WTC11 (cell line): ENCODE measurements at regions not wholly inside any gene's neighbourhood (a gene's known extent, or its start where the extent isn't known, plus 50 kb on each side); places are given as distances from the start of the nearest gene placed in this dataset.

Experiments
- ATAC-seq: fragments of 200-7000 bp; cut with Tn5 transposase; 2 replicates; pipeline ENCODE4 v1.10.0; 2021; ENCODE audit warnings: mild to moderate bottlenecking, moderate library complexity
- CTCF ChIA-PET: fragments of 300-600 bp; sonication (Branson Sonifier 250); formaldehyde crosslinking; loops from one replicate; lab custom pipeline; 2021; ENCODE audit warnings: antibody characterized with exemption; lab: Charles Lee
- POLR2A ChIA-PET: fragments of 350-600 bp; sonication (Branson Sonifier 250); formaldehyde crosslinking; loops from one replicate; lab custom pipeline; 2021; ENCODE audit warnings: antibody characterized with exemption; lab: Charles Lee
- DNase-seq: peaks from one replicate; pipeline ENCODE4 v3.0.0; 2021; ENCODE audit warnings: low spot score
- H3K27ac Mint-ChIP-seq: 2 replicates; pipeline ENCODE4 v1.8.0; 2021; ENCODE audit warnings: mixed read lengths
- H3K27me3 Mint-ChIP-seq: 2 replicates; pipeline ENCODE4 v1.8.0; 2021; ENCODE audit warnings: low read depth, mild to moderate bottlenecking, moderate library complexity, mixed read lengths
- H3K36me3 Mint-ChIP-seq: 2 replicates; pipeline ENCODE4 v1.8.0; 2021; ENCODE audit warnings: mixed read lengths
- H3K4me1 Mint-ChIP-seq: 2 replicates; pipeline ENCODE4 v1.8.0; 2022; ENCODE audit warnings: mixed read lengths
- H3K4me3 Mint-ChIP-seq: 2 replicates; pipeline ENCODE4 v1.8.0; 2021; ENCODE audit warnings: mild to moderate bottlenecking, moderate library complexity, mixed read lengths
- H3K9me3 Mint-ChIP-seq: 2 replicates; pipeline ENCODE4 v1.8.0; 2021; ENCODE audit warnings: mixed read lengths
- ESRRA ChIP-seq: sonication (generic); formaldehyde crosslinking; IDR thresholded peaks from 2 replicates; pipeline ENCODE4 v1.8.1; 2022; ENCODE audit warnings: mild to moderate bottlenecking, missing genetic modification reagents, borderline replicate concordance
- GABPB1 ChIP-seq: sonication (generic); formaldehyde crosslinking; IDR thresholded peaks from 2 replicates; pipeline ENCODE4 v1.8.1; 2023; ENCODE audit warnings: mild to moderate bottlenecking, missing genetic modification reagents
- NFE2L1 ChIP-seq: sonication (generic); formaldehyde crosslinking; IDR thresholded peaks from 2 replicates; pipeline ENCODE4 v1.8.1; 2023; ENCODE audit warnings: missing genetic modification reagents
- SMAD3 ChIP-seq: sonication (generic); formaldehyde crosslinking; IDR thresholded peaks from 2 replicates; pipeline ENCODE4 v1.8.0; 2022; ENCODE audit warnings: missing genetic modification reagents, mild to moderate bottlenecking, borderline replicate concordance
- TEAD4 ChIP-seq: sonication (generic); formaldehyde crosslinking; IDR thresholded peaks from 2 replicates; pipeline ENCODE4 v1.8.0; 2022; ENCODE audit warnings: mild to moderate bottlenecking, missing genetic modification reagents
- ZNF121 ChIP-seq: sonication (generic); formaldehyde crosslinking; IDR thresholded peaks from 2 replicates; pipeline ENCODE4 v1.8.0; 2023; ENCODE audit warnings: missing genetic modification reagents
- ZNF138 ChIP-seq: sonication (generic); formaldehyde crosslinking; conservative IDR thresholded peaks from 2 replicates; pipeline ENCODE4 v1.8.1; 2022; ENCODE audit warnings: mild to moderate bottlenecking, moderate library complexity, missing genetic modification reagents
- TF ChIP-seq, protein P1 (sequence below): sonication (generic); formaldehyde crosslinking; IDR thresholded peaks from 2 replicates; pipeline ENCODE4 v1.8.0; 2023; ENCODE audit warnings: missing genetic modification reagents, mild to moderate bottlenecking, borderline replicate concordance
- TF ChIP-seq, protein P2 (sequence below): sonication (generic); formaldehyde crosslinking; IDR thresholded peaks from 2 replicates; pipeline ENCODE4 v1.8.0; 2022; ENCODE audit warnings: missing genetic modification reagents
- TF ChIP-seq, protein P3 (sequence below): sonication (generic); formaldehyde crosslinking; IDR thresholded peaks from 2 replicates; pipeline ENCODE4 v1.8.0; 2022; ENCODE audit warnings: mild to moderate bottlenecking, missing genetic modification reagents
- TF ChIP-seq, protein P4 (sequence below): sonication (generic); formaldehyde crosslinking; IDR thresholded peaks from 2 replicates; pipeline ENCODE4 v1.8.0; 2022; ENCODE audit warnings: mild to moderate bottlenecking, missing genetic modification reagents
- TF ChIP-seq, protein P5 (sequence below): fragments of 250-450 bp; sonication (Bioruptor Pico); IDR thresholded peaks from 2 replicates; pipeline ENCODE4 v1.9.0; 2021; ENCODE audit warnings: mild to moderate bottlenecking
- TF ChIP-seq, protein P6 (sequence below): sonication (generic); formaldehyde crosslinking; IDR thresholded peaks from 2 replicates; pipeline ENCODE4 v1.8.1; 2023; ENCODE audit warnings: mild to moderate bottlenecking, missing genetic modification reagents, borderline replicate concordance
- TF ChIP-seq, protein P7 (sequence below): sonication (generic); formaldehyde crosslinking; conservative IDR thresholded peaks from 2 replicates; pipeline ENCODE4 v1.8.1; 2023; ENCODE audit warnings: mild to moderate bottlenecking, low read depth, missing genetic modification reagents, moderate library complexity

DNA sequence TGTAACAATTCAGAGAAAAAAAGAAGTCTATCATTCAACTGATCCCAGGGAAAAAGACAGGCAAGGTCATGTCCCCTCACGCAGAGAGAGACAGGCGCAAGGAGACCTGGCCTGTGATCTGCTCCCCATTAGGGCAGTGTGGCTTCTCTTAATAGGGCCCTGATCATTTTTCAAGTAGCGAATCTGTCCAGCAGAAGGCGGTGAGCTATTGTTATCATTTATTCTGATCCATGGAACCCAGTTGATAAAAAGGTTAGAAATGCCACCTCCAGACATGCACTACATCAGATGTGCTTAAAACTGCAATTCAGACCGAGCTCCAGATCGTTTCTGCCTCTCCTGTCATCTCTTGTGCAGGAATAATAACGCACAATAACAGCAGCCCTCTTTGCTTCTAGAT is 1025.6 kb upstream of the PIK3C3 start:
- Mint-ChIP-seq H3K36me3 (no peaks in the 10 kb centered on the region), H3K4me1 (no peaks in the 10 kb centered on the region), H3K27me3 (no peaks in the 10 kb centered on the region), H3K9me3 (peaks cover 5% of the 10 kb centered on the region; the same call in 1 of the 2 replicates), H3K27ac (no peak overlapping the region), H3K4me3 (no peak overlapping the region)
- ATAC-seq (no peak), DNase-seq (no peak)
- ChIA-PET POLR2A (no interaction called here), CTCF (no interaction called here)
- TF ChIP-seq, protein P1, sequence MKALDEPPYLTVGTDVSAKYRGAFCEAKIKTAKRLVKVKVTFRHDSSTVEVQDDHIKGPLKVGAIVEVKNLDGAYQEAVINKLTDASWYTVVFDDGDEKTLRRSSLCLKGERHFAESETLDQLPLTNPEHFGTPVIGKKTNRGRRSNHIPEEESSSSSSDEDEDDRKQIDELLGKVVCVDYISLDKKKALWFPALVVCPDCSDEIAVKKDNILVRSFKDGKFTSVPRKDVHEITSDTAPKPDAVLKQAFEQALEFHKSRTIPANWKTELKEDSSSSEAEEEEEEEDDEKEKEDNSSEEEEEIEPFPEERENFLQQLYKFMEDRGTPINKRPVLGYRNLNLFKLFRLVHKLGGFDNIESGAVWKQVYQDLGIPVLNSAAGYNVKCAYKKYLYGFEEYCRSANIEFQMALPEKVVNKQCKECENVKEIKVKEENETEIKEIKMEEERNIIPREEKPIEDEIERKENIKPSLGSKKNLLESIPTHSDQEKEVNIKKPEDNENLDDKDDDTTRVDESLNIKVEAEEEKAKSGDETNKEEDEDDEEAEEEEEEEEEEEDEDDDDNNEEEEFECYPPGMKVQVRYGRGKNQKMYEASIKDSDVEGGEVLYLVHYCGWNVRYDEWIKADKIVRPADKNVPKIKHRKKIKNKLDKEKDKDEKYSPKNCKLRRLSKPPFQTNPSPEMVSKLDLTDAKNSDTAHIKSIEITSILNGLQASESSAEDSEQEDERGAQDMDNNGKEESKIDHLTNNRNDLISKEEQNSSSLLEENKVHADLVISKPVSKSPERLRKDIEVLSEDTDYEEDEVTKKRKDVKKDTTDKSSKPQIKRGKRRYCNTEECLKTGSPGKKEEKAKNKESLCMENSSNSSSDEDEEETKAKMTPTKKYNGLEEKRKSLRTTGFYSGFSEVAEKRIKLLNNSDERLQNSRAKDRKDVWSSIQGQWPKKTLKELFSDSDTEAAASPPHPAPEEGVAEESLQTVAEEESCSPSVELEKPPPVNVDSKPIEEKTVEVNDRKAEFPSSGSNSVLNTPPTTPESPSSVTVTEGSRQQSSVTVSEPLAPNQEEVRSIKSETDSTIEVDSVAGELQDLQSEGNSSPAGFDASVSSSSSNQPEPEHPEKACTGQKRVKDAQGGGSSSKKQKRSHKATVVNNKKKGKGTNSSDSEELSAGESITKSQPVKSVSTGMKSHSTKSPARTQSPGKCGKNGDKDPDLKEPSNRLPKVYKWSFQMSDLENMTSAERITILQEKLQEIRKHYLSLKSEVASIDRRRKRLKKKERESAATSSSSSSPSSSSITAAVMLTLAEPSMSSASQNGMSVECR (CRISPR knock-in tag), result no peak
- TF ChIP-seq, protein P2, sequence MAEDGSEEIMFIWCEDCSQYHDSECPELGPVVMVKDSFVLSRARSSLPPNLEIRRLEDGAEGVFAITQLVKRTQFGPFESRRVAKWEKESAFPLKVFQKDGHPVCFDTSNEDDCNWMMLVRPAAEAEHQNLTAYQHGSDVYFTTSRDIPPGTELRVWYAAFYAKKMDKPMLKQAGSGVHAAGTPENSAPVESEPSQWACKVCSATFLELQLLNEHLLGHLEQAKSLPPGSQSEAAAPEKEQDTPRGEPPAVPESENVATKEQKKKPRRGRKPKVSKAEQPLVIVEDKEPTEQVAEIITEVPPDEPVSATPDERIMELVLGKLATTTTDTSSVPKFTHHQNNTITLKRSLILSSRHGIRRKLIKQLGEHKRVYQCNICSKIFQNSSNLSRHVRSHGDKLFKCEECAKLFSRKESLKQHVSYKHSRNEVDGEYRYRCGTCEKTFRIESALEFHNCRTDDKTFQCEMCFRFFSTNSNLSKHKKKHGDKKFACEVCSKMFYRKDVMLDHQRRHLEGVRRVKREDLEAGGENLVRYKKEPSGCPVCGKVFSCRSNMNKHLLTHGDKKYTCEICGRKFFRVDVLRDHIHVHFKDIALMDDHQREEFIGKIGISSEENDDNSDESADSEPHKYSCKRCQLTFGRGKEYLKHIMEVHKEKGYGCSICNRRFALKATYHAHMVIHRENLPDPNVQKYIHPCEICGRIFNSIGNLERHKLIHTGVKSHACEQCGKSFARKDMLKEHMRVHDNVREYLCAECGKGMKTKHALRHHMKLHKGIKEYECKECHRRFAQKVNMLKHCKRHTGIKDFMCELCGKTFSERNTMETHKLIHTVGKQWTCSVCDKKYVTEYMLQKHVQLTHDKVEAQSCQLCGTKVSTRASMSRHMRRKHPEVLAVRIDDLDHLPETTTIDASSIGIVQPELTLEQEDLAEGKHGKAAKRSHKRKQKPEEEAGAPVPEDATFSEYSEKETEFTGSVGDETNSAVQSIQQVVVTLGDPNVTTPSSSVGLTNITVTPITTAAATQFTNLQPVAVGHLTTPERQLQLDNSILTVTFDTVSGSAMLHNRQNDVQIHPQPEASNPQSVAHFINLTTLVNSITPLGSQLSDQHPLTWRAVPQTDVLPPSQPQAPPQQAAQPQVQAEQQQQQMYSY, result no peak
- TF ChIP-seq, protein P3, sequence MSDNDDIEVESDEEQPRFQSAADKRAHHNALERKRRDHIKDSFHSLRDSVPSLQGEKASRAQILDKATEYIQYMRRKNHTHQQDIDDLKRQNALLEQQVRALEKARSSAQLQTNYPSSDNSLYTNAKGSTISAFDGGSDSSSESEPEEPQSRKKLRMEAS (CRISPR knock-in tag), result no peak
- TF ChIP-seq ESRRA (CRISPR knock-in tag), result no peak

DNA sequence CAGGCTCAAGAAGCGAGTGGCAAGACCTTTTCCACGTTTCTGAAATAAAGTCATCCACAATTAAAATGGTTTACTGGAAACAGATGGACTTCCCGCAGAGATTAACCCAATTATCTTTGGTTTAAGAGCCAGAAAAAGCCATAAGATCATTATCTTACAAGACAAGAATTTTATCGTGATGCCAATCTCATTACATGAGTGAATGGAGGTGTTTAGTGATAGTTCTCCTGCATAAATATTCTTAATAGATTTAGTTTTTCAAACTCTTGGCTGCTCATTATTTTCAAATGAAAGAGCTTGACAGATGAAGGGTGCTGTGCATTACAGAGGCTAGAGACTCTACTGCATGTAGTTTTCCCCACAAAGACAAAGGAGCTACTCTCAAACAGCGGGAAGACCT is 1028.4 kb upstream of the PIK3C3 start:
- DNase-seq, result no peak
- Mint-ChIP-seq H3K36me3 (no peaks in the 10 kb centered on the region), H3K9me3 (peaks cover 5% of the 10 kb centered on the region; the same call in 1 of the 2 replicates), H3K27me3 (no peaks in the 10 kb centered on the region), H3K27ac (no peak overlapping the region), H3K4me3 (no peak overlapping the region), H3K4me1 (no peaks in the 10 kb centered on the region)
- no peak for ATAC-seq
- CTCF ChIA-PET, result interaction anchor here (1.1 kb wide), 1 partner anchor 9 kb away, joined by 7 read pairs; no protein-coding TSS in a partner anchor
- POLR2A ChIA-PET, result no interaction called here
- TF ChIP-seq, protein P4, sequence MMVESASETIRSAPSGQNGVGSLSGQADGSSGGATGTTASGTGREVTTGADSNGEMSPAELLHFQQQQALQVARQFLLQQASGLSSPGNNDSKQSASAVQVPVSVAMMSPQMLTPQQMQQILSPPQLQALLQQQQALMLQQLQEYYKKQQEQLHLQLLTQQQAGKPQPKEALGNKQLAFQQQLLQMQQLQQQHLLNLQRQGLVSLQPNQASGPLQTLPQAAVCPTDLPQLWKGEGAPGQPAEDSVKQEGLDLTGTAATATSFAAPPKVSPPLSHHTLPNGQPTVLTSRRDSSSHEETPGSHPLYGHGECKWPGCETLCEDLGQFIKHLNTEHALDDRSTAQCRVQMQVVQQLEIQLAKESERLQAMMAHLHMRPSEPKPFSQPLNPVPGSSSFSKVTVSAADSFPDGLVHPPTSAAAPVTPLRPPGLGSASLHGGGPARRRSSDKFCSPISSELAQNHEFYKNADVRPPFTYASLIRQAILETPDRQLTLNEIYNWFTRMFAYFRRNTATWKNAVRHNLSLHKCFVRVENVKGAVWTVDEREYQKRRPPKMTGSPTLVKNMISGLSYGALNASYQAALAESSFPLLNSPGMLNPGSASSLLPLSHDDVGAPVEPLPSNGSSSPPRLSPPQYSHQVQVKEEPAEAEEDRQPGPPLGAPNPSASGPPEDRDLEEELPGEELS (CRISPR knock-in tag), result no peak
- TF ChIP-seq, protein P5, sequence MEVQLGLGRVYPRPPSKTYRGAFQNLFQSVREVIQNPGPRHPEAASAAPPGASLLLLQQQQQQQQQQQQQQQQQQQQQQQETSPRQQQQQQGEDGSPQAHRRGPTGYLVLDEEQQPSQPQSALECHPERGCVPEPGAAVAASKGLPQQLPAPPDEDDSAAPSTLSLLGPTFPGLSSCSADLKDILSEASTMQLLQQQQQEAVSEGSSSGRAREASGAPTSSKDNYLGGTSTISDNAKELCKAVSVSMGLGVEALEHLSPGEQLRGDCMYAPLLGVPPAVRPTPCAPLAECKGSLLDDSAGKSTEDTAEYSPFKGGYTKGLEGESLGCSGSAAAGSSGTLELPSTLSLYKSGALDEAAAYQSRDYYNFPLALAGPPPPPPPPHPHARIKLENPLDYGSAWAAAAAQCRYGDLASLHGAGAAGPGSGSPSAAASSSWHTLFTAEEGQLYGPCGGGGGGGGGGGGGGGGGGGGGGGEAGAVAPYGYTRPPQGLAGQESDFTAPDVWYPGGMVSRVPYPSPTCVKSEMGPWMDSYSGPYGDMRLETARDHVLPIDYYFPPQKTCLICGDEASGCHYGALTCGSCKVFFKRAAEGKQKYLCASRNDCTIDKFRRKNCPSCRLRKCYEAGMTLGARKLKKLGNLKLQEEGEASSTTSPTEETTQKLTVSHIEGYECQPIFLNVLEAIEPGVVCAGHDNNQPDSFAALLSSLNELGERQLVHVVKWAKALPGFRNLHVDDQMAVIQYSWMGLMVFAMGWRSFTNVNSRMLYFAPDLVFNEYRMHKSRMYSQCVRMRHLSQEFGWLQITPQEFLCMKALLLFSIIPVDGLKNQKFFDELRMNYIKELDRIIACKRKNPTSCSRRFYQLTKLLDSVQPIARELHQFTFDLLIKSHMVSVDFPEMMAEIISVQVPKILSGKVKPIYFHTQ, result no peak
- TF ChIP-seq SMAD3 (CRISPR knock-in tag) (no peak), TEAD4 (CRISPR knock-in tag) (no peak), GABPB1 (CRISPR knock-in tag) (no peak), ZNF121 (no peak), ZNF138 (CRISPR knock-in tag) (no peak), NFE2L1 (CRISPR knock-in tag) (no peak)
- TF ChIP-seq, protein P6, sequence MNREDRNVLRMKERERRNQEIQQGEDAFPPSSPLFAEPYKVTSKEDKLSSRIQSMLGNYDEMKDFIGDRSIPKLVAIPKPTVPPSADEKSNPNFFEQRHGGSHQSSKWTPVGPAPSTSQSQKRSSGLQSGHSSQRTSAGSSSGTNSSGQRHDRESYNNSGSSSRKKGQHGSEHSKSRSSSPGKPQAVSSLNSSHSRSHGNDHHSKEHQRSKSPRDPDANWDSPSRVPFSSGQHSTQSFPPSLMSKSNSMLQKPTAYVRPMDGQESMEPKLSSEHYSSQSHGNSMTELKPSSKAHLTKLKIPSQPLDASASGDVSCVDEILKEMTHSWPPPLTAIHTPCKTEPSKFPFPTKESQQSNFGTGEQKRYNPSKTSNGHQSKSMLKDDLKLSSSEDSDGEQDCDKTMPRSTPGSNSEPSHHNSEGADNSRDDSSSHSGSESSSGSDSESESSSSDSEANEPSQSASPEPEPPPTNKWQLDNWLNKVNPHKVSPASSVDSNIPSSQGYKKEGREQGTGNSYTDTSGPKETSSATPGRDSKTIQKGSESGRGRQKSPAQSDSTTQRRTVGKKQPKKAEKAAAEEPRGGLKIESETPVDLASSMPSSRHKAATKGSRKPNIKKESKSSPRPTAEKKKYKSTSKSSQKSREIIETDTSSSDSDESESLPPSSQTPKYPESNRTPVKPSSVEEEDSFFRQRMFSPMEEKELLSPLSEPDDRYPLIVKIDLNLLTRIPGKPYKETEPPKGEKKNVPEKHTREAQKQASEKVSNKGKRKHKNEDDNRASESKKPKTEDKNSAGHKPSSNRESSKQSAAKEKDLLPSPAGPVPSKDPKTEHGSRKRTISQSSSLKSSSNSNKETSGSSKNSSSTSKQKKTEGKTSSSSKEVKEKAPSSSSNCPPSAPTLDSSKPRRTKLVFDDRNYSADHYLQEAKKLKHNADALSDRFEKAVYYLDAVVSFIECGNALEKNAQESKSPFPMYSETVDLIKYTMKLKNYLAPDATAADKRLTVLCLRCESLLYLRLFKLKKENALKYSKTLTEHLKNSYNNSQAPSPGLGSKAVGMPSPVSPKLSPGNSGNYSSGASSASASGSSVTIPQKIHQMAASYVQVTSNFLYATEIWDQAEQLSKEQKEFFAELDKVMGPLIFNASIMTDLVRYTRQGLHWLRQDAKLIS (CRISPR knock-in tag), result no peak
- TF ChIP-seq, protein P3 (CRISPR knock-in tag), result no peak
- TF ChIP-seq, protein P7, sequence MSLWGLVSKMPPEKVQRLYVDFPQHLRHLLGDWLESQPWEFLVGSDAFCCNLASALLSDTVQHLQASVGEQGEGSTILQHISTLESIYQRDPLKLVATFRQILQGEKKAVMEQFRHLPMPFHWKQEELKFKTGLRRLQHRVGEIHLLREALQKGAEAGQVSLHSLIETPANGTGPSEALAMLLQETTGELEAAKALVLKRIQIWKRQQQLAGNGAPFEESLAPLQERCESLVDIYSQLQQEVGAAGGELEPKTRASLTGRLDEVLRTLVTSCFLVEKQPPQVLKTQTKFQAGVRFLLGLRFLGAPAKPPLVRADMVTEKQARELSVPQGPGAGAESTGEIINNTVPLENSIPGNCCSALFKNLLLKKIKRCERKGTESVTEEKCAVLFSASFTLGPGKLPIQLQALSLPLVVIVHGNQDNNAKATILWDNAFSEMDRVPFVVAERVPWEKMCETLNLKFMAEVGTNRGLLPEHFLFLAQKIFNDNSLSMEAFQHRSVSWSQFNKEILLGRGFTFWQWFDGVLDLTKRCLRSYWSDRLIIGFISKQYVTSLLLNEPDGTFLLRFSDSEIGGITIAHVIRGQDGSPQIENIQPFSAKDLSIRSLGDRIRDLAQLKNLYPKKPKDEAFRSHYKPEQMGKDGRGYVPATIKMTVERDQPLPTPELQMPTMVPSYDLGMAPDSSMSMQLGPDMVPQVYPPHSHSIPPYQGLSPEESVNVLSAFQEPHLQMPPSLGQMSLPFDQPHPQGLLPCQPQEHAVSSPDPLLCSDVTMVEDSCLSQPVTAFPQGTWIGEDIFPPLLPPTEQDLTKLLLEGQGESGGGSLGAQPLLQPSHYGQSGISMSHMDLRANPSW, result no peak
